B cell (primary cell): ENCODE measurements at regions not wholly inside any gene's neighbourhood (a gene's known extent, or its start where the extent isn't known, plus 50 kb on each side); places are given as distances from the start of the nearest gene placed in this dataset.

Source experiments
- ATAC-seq: fragments of 200-7000 bp; cut with Tn5 transposase; one replicate; pipeline ENCODE4 v1.10.0; 2021; ENCODE audit warnings: low read depth, mild to moderate bottlenecking, moderate number of reproducible peaks, moderate library complexity
- CTCF ChIA-PET: fragments of 350-600 bp; sonication (Branson Sonifier 250); formaldehyde crosslinking; loops from one replicate; lab custom pipeline; 2021; ENCODE audit warnings: antibody characterized with exemption, inconsistent platforms; lab: Charles Lee
- POLR2A ChIA-PET: fragments of 350-600 bp; sonication (Branson Sonifier 250); formaldehyde crosslinking; loops from one replicate; lab custom pipeline; 2021; ENCODE audit warnings: antibody characterized with exemption; lab: Charles Lee
- DNase-seq: peaks from one replicate; pipeline ENCODE4 v3.0.0; 2013
- H2AFZ ChIP-seq: 2 replicates; pipeline ENCODE4 v1.6.1; 2012; ENCODE audit warnings: mild to moderate bottlenecking, low read depth, low read length; ENCODE audit not compliant: insufficient read depth, poor library complexity, severe bottlenecking
- H3K27ac ChIP-seq, 2 donors: 1 replicate in 1 of 2; 2 replicates in 1 of 2; pipeline ENCODE4 v1.5.1; 2012 to 2013; ENCODE audit warnings: low read length in 2 of 2, mild to moderate bottlenecking in 2 of 2, moderate library complexity in 1 of 2
- H3K27me3 ChIP-seq, 4 experiments: fragments of 200-600 bp in 1 of 4; sonication (generic) in 1 of 4; replicated peaks in 1 of 4; 1 replicate in 2 of 4; 2 replicates in 2 of 4; pipeline versions ENCODE4 v1.6.1 to v1.7.0; 2013 to 2016; ENCODE audit warnings: low read length in 3 of 4, mild to moderate bottlenecking in 2 of 4, mixed read lengths in 1 of 4, moderate library complexity in 1 of 4; ENCODE audit not compliant: insufficient read depth in 4 of 4, control insufficient read depth in 3 of 4; ENCODE audit errors: control extremely low read depth in 1 of 4
- H3K36me3 ChIP-seq, 2 experiments: replicated peaks in 1 of 2; 1 replicate in 1 of 2; 2 replicates in 1 of 2; pipeline versions ENCODE4 v1.6.1 to v1.7.1; 2013; ENCODE audit warnings: low read length in 1 of 2; ENCODE audit not compliant: insufficient read depth in 2 of 2, control insufficient read depth in 1 of 2; ENCODE audit errors: control extremely low read depth in 1 of 2, extremely low read depth in 1 of 2
- H3K4me1 ChIP-seq, 2 donors: fragments of 200-600 bp in 1 of 2; sonication (generic) in 1 of 2; 1 replicate in 1 of 2; 2 replicates in 1 of 2; pipeline versions ENCODE4 v1.5.1 to v1.6.1; 2013 to 2017; ENCODE audit warnings: low read length in 2 of 2; ENCODE audit not compliant: control insufficient read depth in 2 of 2, insufficient read depth in 2 of 2
- H3K4me2 ChIP-seq: replicated peaks from 2 replicates; pipeline ENCODE3; 2012; ENCODE audit warnings: mild to moderate bottlenecking, low read depth, low read length; ENCODE audit not compliant: poor library complexity, severe bottlenecking
- H3K4me3 ChIP-seq, 5 experiments: fragments of 200-600 bp in 1 of 5; sonication (generic) in 1 of 5; 1 replicate in 3 of 5; 2 replicates in 2 of 5; pipeline versions ENCODE4 v1.5.1 to v1.7.0; 2011 to 2016; ENCODE audit warnings: low read length in 4 of 5, mild to moderate bottlenecking in 4 of 5, low read depth in 2 of 5, control low read depth in 1 of 5, moderate library complexity in 1 of 5; ENCODE audit not compliant: insufficient read depth in 1 of 5; ENCODE audit errors: control extremely low read depth in 1 of 5, extremely low read depth in 1 of 5
- H3K79me2 ChIP-seq: fragments of 200-600 bp; sonication (generic); one replicate; pipeline ENCODE4 v1.6.0; 2016; ENCODE audit warnings: low read length; ENCODE audit not compliant: control insufficient read depth, insufficient read depth
- H3K9ac ChIP-seq: fragments of 200-600 bp; sonication (generic); 2 replicates; pipeline ENCODE4 v1.6.1; 2017; ENCODE audit warnings: mild to moderate bottlenecking, low read length, moderate library complexity
- H3K9me3 ChIP-seq, 3 donors: one replicate each; pipeline versions ENCODE4 v1.6.1 to v1.7.1; 2013; ENCODE audit warnings: low read length in 2 of 3; ENCODE audit not compliant: control insufficient read depth in 2 of 3, insufficient read depth in 1 of 3; ENCODE audit errors: control extremely low read depth in 1 of 3
- H4K20me1 ChIP-seq: 2 replicates; pipeline ENCODE4 v1.6.0; 2012; ENCODE audit warnings: mild to moderate bottlenecking, low read length; ENCODE audit not compliant: insufficient read depth, control insufficient read depth, poor library complexity, severe bottlenecking
- H3K27ac Mint-ChIP-seq: one replicate; pipeline ENCODE4 v1.8.0; 2021; ENCODE audit warnings: mixed read lengths
- H3K27me3 Mint-ChIP-seq: one replicate; pipeline ENCODE4 v1.8.0; 2021; ENCODE audit warnings: mixed read lengths
- H3K4me1 Mint-ChIP-seq: one replicate; pipeline ENCODE4 v1.8.0; 2021; ENCODE audit warnings: mixed read lengths
- H3K4me3 Mint-ChIP-seq: one replicate; pipeline ENCODE4 v1.8.0; 2021; ENCODE audit warnings: mixed read lengths
- H3K9me3 Mint-ChIP-seq: one replicate; pipeline ENCODE4 v1.8.0; 2022; ENCODE audit warnings: mixed read lengths; ENCODE audit not compliant: insufficient read depth
- EZH2 ChIP-seq: IDR thresholded peaks from 2 replicates; pipeline ENCODE4 v1.6.1; 2012; ENCODE audit warnings: borderline replicate concordance, low read depth, mild to moderate bottlenecking, moderate library complexity, low read length; ENCODE audit not compliant: insufficient read depth, poor library complexity, severe bottlenecking
- WGBS: methylation state at CpG from one replicate; pipeline ENCODE4 v1.1.5; 2013; ENCODE audit warnings: missing lambda C conversion rate; ENCODE audit not compliant: insufficient coverage; 5-methylcytosine and 5-hydroxymethylcytosine counted together
- intact Hi-C: fragments of 100-400 bp; cut with micrococcal nuclease; formaldehyde crosslinking; loops from one replicate; pipeline ENCODE4 v1.10.0; 2022
- TF ChIP-seq, protein P1 (sequence below): fragments of 200-600 bp; IDR thresholded peaks from one replicate; pipeline ENCODE4 v1.8.0; 2022; ENCODE audit warnings: antibody characterized with exemption, mild to moderate bottlenecking

DNA sequence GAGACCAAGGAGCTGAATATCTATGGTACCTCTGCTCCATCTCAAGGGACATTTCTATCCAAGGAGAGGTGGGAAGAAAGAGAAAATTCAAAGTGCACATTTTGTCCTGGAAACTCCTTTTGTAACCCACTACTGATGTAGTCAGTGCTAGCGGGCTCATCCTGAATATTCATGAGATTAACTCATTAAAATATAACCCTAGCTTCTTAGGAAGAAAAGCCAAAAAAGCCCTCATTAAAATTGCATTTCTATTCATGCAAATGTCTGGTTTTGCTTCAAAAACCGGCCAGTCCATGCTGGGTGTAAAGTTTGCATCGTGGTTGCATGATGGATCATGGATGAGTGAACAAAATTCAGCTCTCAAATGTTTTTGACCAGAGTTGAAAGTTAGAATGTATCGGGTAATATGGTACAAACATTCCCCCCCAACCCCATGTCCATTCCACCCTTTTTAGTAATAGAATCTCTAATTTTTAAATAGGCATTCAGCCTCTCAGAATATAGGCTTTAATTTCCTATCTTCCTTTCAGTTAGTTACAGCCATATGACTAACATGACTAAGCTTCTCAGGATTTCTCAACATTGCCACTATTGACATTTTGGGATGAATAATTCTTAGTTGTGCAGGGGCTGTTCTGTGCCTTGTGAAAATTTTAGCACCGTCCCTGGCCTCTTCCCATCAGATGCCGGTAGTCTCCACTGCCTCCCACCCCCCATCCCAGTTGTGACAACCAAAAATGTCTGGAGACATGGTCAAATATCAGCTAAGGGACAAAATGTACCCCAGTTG is 104.2 kb upstream of the RND3 start:
- no peaks in the 10 kb centered on the region for H3K9me3 Mint-ChIP-seq
- Histone ChIP-seq H3K4me1 (no peaks in the 10 kb centered on the region), H3K4me3 (no peak overlapping the region), H3K4me2 (no peak overlapping the region), H2AFZ (no peak overlapping the region), H4K20me1 (no peaks in the 10 kb centered on the region), H3K9ac (no peak overlapping the region), H3K27me3 (no peaks in the 10 kb centered on the region), H3K27ac (no peak overlapping the region), H3K36me3 (no peaks in the 10 kb centered on the region), H3K9me3 (no peaks in the 10 kb centered on the region), H3K79me2 (no peaks in the 10 kb centered on the region)
- intact Hi-C loops: no loop called here
- CTCF ChIA-PET: no interaction called here
- TF ChIP-seq EZH2: no peak
- TF ChIP-seq, protein P1, sequence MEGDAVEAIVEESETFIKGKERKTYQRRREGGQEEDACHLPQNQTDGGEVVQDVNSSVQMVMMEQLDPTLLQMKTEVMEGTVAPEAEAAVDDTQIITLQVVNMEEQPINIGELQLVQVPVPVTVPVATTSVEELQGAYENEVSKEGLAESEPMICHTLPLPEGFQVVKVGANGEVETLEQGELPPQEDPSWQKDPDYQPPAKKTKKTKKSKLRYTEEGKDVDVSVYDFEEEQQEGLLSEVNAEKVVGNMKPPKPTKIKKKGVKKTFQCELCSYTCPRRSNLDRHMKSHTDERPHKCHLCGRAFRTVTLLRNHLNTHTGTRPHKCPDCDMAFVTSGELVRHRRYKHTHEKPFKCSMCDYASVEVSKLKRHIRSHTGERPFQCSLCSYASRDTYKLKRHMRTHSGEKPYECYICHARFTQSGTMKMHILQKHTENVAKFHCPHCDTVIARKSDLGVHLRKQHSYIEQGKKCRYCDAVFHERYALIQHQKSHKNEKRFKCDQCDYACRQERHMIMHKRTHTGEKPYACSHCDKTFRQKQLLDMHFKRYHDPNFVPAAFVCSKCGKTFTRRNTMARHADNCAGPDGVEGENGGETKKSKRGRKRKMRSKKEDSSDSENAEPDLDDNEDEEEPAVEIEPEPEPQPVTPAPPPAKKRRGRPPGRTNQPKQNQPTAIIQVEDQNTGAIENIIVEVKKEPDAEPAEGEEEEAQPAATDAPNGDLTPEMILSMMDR: no peak
- ATAC-seq (no peak), DNase-seq (no peak)
- WGBS: no CpG with 5 or more reads among the region's 6 CpGs
- H3K27ac Mint-ChIP-seq: no peak overlapping the region
- H3K27me3 Mint-ChIP-seq: no peaks in the 10 kb centered on the region
- POLR2A ChIA-PET: no interaction called here
- no peaks in the 10 kb centered on the region for H3K4me1 Mint-ChIP-seq
- no peak overlapping the region for H3K4me3 Mint-ChIP-seq

DNA sequence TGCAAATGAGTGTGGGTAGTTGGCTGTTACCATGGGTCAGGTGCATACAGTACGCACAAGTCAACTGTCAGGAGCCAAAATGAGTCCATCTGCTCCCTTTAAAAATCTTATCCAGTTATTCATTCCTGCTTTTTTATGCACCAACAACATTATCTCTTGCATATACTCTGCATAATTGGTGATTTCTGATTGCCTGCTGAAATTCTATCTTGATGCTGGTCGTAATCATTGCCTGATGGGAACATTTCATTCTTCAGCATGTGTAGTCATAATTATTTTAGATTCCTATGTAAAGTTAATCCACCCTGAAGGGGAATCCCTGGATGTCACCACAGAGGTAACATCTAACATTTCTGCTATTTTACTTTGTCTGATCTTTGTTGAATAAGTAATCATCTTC is 102.2 kb upstream of the RND3 start:
- Mint-ChIP-seq H3K4me3 (no peak overlapping the region), H3K4me1 (no peaks in the 10 kb centered on the region), H3K27me3 (no peaks in the 10 kb centered on the region), H3K27ac (no peak overlapping the region), H3K9me3 (no peaks in the 10 kb centered on the region)
- no peaks in the 10 kb centered on the region for H3K27me3 ChIP-seq
- DNase-seq (no peak), ATAC-seq (no peak)
- H3K4me1 ChIP-seq: no peaks in the 10 kb centered on the region
- no peak overlapping the region for H2AFZ ChIP-seq
- H4K20me1 ChIP-seq: no peaks in the 10 kb centered on the region
- no peak overlapping the region for H3K4me3 ChIP-seq
- H3K4me2 ChIP-seq: no peak overlapping the region
- no peaks in the 10 kb centered on the region for H3K79me2 ChIP-seq
- no peak overlapping the region for H3K9ac ChIP-seq
- intact Hi-C loops: no loop called here
- WGBS: no CpG with 5 or more reads among the region's 2 CpGs
- ChIA-PET CTCF (no interaction called here), POLR2A (no interaction called here)
- no peak overlapping the region for H3K27ac ChIP-seq
- H3K9me3 ChIP-seq: no peaks in the 10 kb centered on the region
- H3K36me3 ChIP-seq: no peaks in the 10 kb centered on the region
- no peak for TF ChIP-seq EZH2
- TF ChIP-seq, protein P1: no peak
